PC-9 (cell line): ENCODE measurements at regions not wholly inside any gene's neighbourhood (a gene's known extent, or its start where the extent isn't known, plus 50 kb on each side); places are given as distances from the start of the nearest gene placed in this dataset.

Experiments used
- BruUV-seq: library from RNA; stranded (reverse); fragments of 400-500 nt; replicated peaks from 2 replicates; lab custom pipeline; 2021; lab: Mats Ljungman, UMichigan
- CTCF ChIA-PET: fragments of 300-600 bp; sonication (Branson Sonifier 250); formaldehyde crosslinking; loops from one replicate; lab custom pipeline; 2022; ENCODE audit warnings: antibody characterized with exemption; lab: Charles Lee
- POLR2A ChIA-PET: fragments of 300-600 bp; sonication (Branson Sonifier 250); formaldehyde crosslinking; loops from one replicate; lab custom pipeline; 2022; ENCODE audit warnings: antibody characterized with exemption; ENCODE audit not compliant: unreplicated experiment; lab: Charles Lee
- DNase-seq, 2 experiments: peaks; one replicate each; pipeline versions ENCODE4 v3.0.0 to v3.0.0-alpha.2; 2015 to 2022; ENCODE audit warnings: mixed read lengths in 1 of 2
- H2AFZ ChIP-seq: fragments of 200-600 bp; sonication (generic); 2 replicates; pipeline ENCODE4 v1.8.1; 2017; ENCODE audit warnings: antibody characterized with exemption
- H3F3A ChIP-seq: fragments of 200-600 bp; sonication (generic); 2 replicates; pipeline ENCODE4 v1.8.1; 2017; ENCODE audit warnings: antibody characterized with exemption, mild to moderate bottlenecking, low read depth; ENCODE audit not compliant: insufficient read depth
- H3K27ac ChIP-seq: fragments of 200-600 bp; sonication (generic); 2 replicates; pipeline ENCODE4 v1.6.1; 2016; ENCODE audit warnings: mixed run types
- H3K27me3 ChIP-seq: fragments of 200-600 bp; sonication (generic); 2 replicates; pipeline ENCODE4 v1.6.1; 2016; ENCODE audit warnings: low read depth, mixed run types; ENCODE audit not compliant: insufficient read depth
- H3K36me3 ChIP-seq: fragments of 200-600 bp; sonication (generic); 2 replicates; pipeline ENCODE4 v1.6.1; 2016; ENCODE audit warnings: low read depth, mixed run types
- H3K4me1 ChIP-seq: fragments of 200-600 bp; sonication (generic); replicated peaks from 2 replicates; pipeline ENCODE4 v1.6.1; 2016; ENCODE audit warnings: mixed run types; ENCODE audit not compliant: insufficient read depth
- H3K4me2 ChIP-seq: fragments of 200-600 bp; sonication (generic); 2 replicates; pipeline ENCODE4 v1.6.1; 2017; ENCODE audit warnings: mixed run types
- H3K4me3 ChIP-seq: fragments of 200-600 bp; sonication (generic); 2 replicates; pipeline ENCODE4 v1.6.1; 2016; ENCODE audit warnings: mixed run types
- H3K79me2 ChIP-seq: fragments of 200-600 bp; sonication (generic); 2 replicates; pipeline ENCODE4 v1.6.1; 2017; ENCODE audit warnings: low read depth, mixed run types
- H3K9me2 ChIP-seq: fragments of 200-600 bp; sonication (generic); 2 replicates; pipeline ENCODE4 v1.8.1; 2017; ENCODE audit warnings: mild to moderate bottlenecking; ENCODE audit not compliant: insufficient read depth
- H3K9me3 ChIP-seq: fragments of 200-600 bp; sonication (generic); 2 replicates; pipeline ENCODE4 v1.8.1; 2016; ENCODE audit warnings: low read depth; ENCODE audit not compliant: insufficient read depth
- H4K20me1 ChIP-seq: fragments of 200-600 bp; sonication (generic); 2 replicates; pipeline ENCODE4 v1.8.1; 2017; ENCODE audit not compliant: insufficient read depth
- CTCF ChIP-seq: fragments of 200-600 bp; sonication (generic); conservative IDR thresholded peaks from 2 replicates; pipeline ENCODE4 v1.6.1; 2017; ENCODE audit warnings: mixed run types, antibody characterized with exemption, mild to moderate bottlenecking, moderate library complexity
- EZH2 ChIP-seq: fragments of 200-600 bp; sonication (generic); IDR thresholded peaks from 2 replicates; pipeline ENCODE4 v1.8.0; 2017; ENCODE audit warnings: antibody characterized with exemption, low read depth
- intact Hi-C: fragments of 100-400 bp; cut with micrococcal nuclease; formaldehyde crosslinking; loops from one replicate; pipeline ENCODE4 v1.10.0; 2022; ENCODE audit not compliant: unreplicated experiment

DNA sequence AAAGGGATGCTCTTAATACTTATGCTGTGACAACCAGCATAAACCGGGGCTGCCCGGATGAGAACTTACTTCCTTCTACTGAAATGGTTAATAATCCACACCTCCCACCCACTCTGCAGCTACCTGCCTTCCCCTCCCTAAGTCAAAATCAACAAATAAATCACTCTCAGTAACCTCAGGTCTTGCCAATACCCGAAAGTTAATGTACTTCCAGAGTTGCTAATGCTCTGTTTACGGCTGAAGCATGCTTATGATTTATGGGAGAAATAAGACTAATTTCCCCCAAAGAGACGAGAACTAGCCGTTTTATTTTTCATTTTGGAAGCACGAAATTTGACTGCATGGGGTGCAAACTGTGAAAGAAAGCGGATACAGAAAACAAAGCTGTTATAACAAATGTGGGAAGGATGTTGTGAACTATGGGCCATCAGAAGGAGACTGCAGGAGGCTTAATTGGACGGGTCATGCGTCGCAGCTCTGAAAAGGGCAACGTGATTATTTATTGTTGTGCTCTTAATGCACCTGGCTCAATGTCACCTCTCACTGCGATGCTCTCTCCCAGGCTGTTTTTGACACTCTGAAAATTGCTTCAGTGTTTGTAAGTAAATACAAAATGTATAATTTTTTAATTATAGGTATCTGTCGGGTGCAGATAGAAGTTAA is 114.0 kb upstream of the SLC7A1 start:
- Histone ChIP-seq H3K27me3 (no peaks in the 10 kb centered on the region), H3K27ac (no peak overlapping the region), H3K4me2 (no peak overlapping the region), H2AFZ (no peak overlapping the region), H3K9me3 (peaks cover 11% of the 10 kb centered on the region; the same call in 1 of the 2 replicates), H3K4me1 (no peaks in the 10 kb centered on the region), H4K20me1 (no peaks in the 10 kb centered on the region), H3F3A (peaks cover under 1% of the 10 kb centered on the region; the same call in 1 of the 2 replicates), H3K9me2 (no peaks in the 10 kb centered on the region), H3K79me2 (no peaks in the 10 kb centered on the region), H3K4me3 (no peak overlapping the region), H3K36me3 (no peaks in the 10 kb centered on the region)
- ChIA-PET CTCF (no interaction called here), POLR2A (no interaction called here)
- no peak for DNase-seq
- intact Hi-C loops, result loop anchor here (10.0 kb wide), 1 partner anchor 115 kb away; the partner anchor contains the start of gene SLC7A1
- BruUV-seq, result no TSS peak
- TF ChIP-seq EZH2, result no peak
- TF ChIP-seq CTCF, result no peak

GRCh38 chr13:29707876-29708543 is 112.5 kb upstream of the SLC7A1 start:
- no peaks in the 10 kb centered on the region for H3K27me3 ChIP-seq
- ChIA-PET POLR2A (no interaction called here), CTCF (interaction anchor here (0.7 kb wide), 1 partner anchor 145 kb away, joined by 4 read pairs; no protein-coding TSS in a partner anchor)
- no peak overlapping the region for H2AFZ ChIP-seq
- peaks cover 7% of the 10 kb centered on the region for H3K4me1 ChIP-seq
- H3K36me3 ChIP-seq, result no peaks in the 10 kb centered on the region
- H3F3A ChIP-seq, result peaks cover 15% of the 10 kb centered on the region; the same call in 1 of the 2 replicates
- H3K27ac ChIP-seq, result no peak overlapping the region
- BruUV-seq, result no TSS peak
- TF ChIP-seq EZH2 (no peak), CTCF (peak; percentile 72)
- H3K9me2 ChIP-seq, result no peaks in the 10 kb centered on the region
- no peaks in the 10 kb centered on the region for H3K79me2 ChIP-seq
- peak in 1 of 2 experiments; percentile 17 for DNase-seq
- no peak overlapping the region for H3K4me3 ChIP-seq
- H4K20me1 ChIP-seq, result no peaks in the 10 kb centered on the region
- H3K4me2 ChIP-seq, result no peak overlapping the region
- H3K9me3 ChIP-seq, result no peaks in the 10 kb centered on the region
- intact Hi-C loops, result loop anchor here (1.0 to 10.0 kb wide), 2 partner anchors 113 to 200 kb away; partner anchors contain the start of gene SLC7A1

DNA sequence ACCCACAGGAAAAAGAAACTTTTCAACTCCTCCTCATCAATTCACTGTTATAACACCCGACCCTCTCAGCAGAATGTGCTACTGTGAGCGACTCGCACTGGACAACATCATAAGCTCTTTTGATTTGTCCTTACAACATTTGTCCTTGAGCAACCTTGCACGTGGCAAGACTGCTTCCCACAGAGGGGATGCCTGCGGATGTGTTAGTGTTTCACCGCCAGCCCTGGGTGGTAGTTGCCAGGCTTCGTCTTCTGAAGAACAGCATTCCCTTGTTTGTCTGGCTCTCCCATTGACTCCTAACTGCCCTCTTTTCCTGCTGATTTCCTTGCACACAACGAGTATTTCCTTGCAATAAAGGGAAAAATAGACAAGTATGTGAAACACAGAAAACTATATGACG is 111.4 kb upstream of the SLC7A1 start:
- no peaks in the 10 kb centered on the region for H3K36me3 ChIP-seq
- no peak overlapping the region for H2AFZ ChIP-seq
- no peak overlapping the region for H3K4me3 ChIP-seq
- H3K27me3 ChIP-seq, result no peaks in the 10 kb centered on the region
- no peak for DNase-seq
- ChIA-PET POLR2A (no interaction called here), CTCF (no interaction called here)
- no peaks in the 10 kb centered on the region for H3K9me3 ChIP-seq
- TF ChIP-seq EZH2 (no peak), CTCF (no peak)
- H3K4me1 ChIP-seq, result peaks cover 17% of the 10 kb centered on the region
- no peak overlapping the region for H3K4me2 ChIP-seq
- H3K79me2 ChIP-seq, result no peaks in the 10 kb centered on the region
- no peak overlapping the region for H3K27ac ChIP-seq
- no peaks in the 10 kb centered on the region for H3K9me2 ChIP-seq
- H3F3A ChIP-seq, result peaks cover 23% of the 10 kb centered on the region
- no TSS peak for BruUV-seq
- intact Hi-C loops, result loop anchor here (10.0 kb wide), 1 partner anchor 112 kb away; the partner anchor contains the start of gene SLC7A1
- H4K20me1 ChIP-seq, result no peaks in the 10 kb centered on the region
